HEK293T (cell line): ENCODE measurements at regions not wholly inside any gene's neighbourhood (a gene's known extent, or its start where the extent isn't known, plus 50 kb on each side); places are given as distances from the start of the nearest gene placed in this dataset.

Source experiments
- ARNT ChIP-seq: fragments of 450-650 bp; IDR thresholded peaks from 2 replicates; pipeline ENCODE4 v1.6.1; 2017; ENCODE audit warnings: mild to moderate bottlenecking
- BHLHE40 ChIP-seq: fragments of 450-650 bp; IDR thresholded peaks from 2 replicates; pipeline ENCODE4 v1.6.1; 2016; ENCODE audit warnings: mild to moderate bottlenecking, moderate library complexity, borderline replicate concordance
- CTBP1 ChIP-seq: fragments of 450-650 bp; IDR thresholded peaks from 2 replicates; pipeline ENCODE4 v1.6.1; 2016; ENCODE audit warnings: borderline replicate concordance
- ELF4 ChIP-seq: fragments of 450-650 bp; IDR thresholded peaks from 2 replicates; pipeline ENCODE4 v1.6.1; 2017; ENCODE audit warnings: antibody characterized with exemption
- FOXA1 ChIP-seq: fragments of 450-650 bp; IDR thresholded peaks from 2 replicates; pipeline ENCODE4 v1.6.1; 2016; ENCODE audit warnings: mild to moderate bottlenecking
- FOXK2 ChIP-seq: fragments of 450-650 bp; IDR thresholded peaks from 2 replicates; pipeline ENCODE4 v1.6.1; 2016; ENCODE audit warnings: mild to moderate bottlenecking
- FOXM1 ChIP-seq: fragments of 450-650 bp; IDR thresholded peaks from 2 replicates; pipeline ENCODE4 v1.6.1; 2017; ENCODE audit warnings: mild to moderate bottlenecking, borderline replicate concordance
- HDGF ChIP-seq: fragments of 450-650 bp; IDR thresholded peaks from 2 replicates; pipeline ENCODE4 v1.6.1; 2017; ENCODE audit warnings: antibody characterized with exemption, borderline replicate concordance
- SP1 ChIP-seq: fragments of 450-650 bp; IDR thresholded peaks from 2 replicates; pipeline ENCODE4 v1.6.1; 2017
- SUZ12 ChIP-seq: fragments of 450-650 bp; IDR thresholded peaks from 2 replicates; pipeline ENCODE4 v1.6.1; 2016; ENCODE audit warnings: mild to moderate bottlenecking
- TARDBP ChIP-seq: fragments of 450-650 bp; IDR thresholded peaks from 2 replicates; pipeline ENCODE4 v1.6.1; 2016
- ZNF384 ChIP-seq: fragments of 450-650 bp; IDR thresholded peaks from 2 replicates; pipeline ENCODE4 v1.6.1; 2016
- TF ChIP-seq, protein P1 (sequence below): fragments of 450-650 bp; IDR thresholded peaks from 2 replicates; pipeline ENCODE4 v1.6.1; 2016

DNA sequence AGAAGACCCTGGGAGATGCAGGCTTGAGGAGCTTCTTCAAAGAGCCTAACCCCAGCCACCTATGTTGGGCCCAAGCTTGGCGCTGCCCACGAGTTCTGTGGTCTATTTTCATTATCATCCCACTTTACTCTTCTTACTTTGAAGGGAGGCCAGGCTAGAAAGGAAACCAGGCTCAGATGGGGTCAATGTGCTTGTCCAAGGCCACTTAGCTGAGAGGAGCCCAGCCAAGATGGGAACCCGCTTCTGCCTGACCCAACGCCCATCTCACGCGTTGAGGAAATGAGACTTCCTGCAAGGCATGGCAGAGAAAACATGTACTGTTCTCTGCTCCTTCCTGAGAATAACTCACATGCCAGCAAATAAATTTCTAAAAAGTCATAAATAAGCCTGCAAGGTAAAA, 486.3 kb upstream of the PROK2 start:
- no peak for TF ChIP-seq SP1
- TF ChIP-seq ARNT = no peak
- no peak for TF ChIP-seq TARDBP
- no peak for TF ChIP-seq SUZ12
- TF ChIP-seq FOXK2 = no peak
- no peak for TF ChIP-seq FOXM1
- no peak for TF ChIP-seq FOXA1
- no peak for TF ChIP-seq BHLHE40
- no peak for TF ChIP-seq ELF4
- TF ChIP-seq ZNF384 = no peak
- TF ChIP-seq CTBP1 = no peak
- no peak for TF ChIP-seq HDGF
- TF ChIP-seq, protein P1, sequence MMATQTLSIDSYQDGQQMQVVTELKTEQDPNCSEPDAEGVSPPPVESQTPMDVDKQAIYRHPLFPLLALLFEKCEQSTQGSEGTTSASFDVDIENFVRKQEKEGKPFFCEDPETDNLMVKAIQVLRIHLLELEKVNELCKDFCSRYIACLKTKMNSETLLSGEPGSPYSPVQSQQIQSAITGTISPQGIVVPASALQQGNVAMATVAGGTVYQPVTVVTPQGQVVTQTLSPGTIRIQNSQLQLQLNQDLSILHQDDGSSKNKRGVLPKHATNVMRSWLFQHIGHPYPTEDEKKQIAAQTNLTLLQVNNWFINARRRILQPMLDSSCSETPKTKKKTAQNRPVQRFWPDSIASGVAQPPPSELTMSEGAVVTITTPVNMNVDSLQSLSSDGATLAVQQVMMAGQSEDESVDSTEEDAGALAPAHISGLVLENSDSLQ = no peak
